Gastroesophageal sphincter (tissue), 3 donors: ENCODE measurements at regions not wholly inside any gene's neighbourhood (a gene's known extent, or its start where the extent isn't known, plus 50 kb on each side); places are given as distances from the start of the nearest gene placed in this dataset.

Experiments
- CTCF ChIP-seq, 4 experiments: fragments of 200-600 bp in 2 of 4; fragments of 450-650 bp in 2 of 4; sonication (generic) in 1 of 4; IDR thresholded peaks; one replicate each; pipeline ENCODE4 v1.5.1; 2017 to 2019; ENCODE audit warnings: antibody characterized with exemption in 4 of 4, mild to moderate bottlenecking in 2 of 4, moderate library complexity in 2 of 4
- EP300 ChIP-seq: sonication (generic); formaldehyde crosslinking; IDR thresholded peaks from one replicate; pipeline ENCODE4 v1.6.1; 2017; ENCODE audit warnings: antibody characterized with exemption, mild to moderate bottlenecking
- POLR2A ChIP-seq, 2 donors: fragments of 450-650 bp; IDR thresholded peaks; one replicate each; pipeline ENCODE4 v1.6.1; 2017; ENCODE audit warnings: antibody characterized with exemption in 2 of 2, mild to moderate bottlenecking in 2 of 2, moderate library complexity in 1 of 2

GRCh38 chr16:6356911-6357310 lies 975.7 kb upstream of the RBFOX1 start:
- no peak for TF ChIP-seq CTCF (IDR thresholded peaks at IDR 0.05)
- TF ChIP-seq EP300: no peak
- no peak for TF ChIP-seq POLR2A (IDR thresholded peaks at IDR 0.05)
